ENCODE measurements at regions not wholly inside any gene's neighbourhood (a gene's known extent, or its start where the extent isn't known, plus 50 kb on each side); places are given as distances from the start of the nearest gene placed in this dataset.

DNA sequence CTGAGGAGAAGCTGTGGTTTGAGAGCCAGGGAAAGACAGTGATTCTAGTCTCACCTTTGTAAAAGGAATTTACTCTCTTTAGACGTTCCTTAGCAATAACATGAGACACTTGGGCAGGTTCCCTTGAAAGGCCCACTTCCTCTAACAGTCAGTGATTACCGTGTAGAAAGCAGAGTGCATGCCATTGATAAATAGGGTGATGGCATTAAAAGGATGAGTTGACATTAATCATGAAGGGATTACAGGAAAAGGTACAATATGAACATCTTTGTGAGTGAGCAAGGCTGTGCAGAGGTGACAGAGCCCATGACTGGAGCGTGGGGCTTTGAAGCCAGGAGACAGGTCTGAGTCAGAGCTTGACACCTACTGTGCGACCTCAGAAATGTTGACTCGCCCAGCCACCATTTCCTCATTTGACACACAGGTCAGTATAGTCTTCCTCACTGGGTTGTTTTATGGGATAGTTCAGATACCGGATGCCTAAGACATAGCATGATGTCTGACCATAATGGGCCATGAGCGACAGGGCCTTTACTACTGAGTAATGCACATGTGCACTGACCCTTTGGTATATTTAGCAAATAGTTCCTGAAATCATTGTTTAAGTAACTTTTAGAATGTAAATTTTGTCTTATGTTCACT is 341.7 kb upstream of the MTNR1B start:
- DNase-seq = no peak

DNA sequence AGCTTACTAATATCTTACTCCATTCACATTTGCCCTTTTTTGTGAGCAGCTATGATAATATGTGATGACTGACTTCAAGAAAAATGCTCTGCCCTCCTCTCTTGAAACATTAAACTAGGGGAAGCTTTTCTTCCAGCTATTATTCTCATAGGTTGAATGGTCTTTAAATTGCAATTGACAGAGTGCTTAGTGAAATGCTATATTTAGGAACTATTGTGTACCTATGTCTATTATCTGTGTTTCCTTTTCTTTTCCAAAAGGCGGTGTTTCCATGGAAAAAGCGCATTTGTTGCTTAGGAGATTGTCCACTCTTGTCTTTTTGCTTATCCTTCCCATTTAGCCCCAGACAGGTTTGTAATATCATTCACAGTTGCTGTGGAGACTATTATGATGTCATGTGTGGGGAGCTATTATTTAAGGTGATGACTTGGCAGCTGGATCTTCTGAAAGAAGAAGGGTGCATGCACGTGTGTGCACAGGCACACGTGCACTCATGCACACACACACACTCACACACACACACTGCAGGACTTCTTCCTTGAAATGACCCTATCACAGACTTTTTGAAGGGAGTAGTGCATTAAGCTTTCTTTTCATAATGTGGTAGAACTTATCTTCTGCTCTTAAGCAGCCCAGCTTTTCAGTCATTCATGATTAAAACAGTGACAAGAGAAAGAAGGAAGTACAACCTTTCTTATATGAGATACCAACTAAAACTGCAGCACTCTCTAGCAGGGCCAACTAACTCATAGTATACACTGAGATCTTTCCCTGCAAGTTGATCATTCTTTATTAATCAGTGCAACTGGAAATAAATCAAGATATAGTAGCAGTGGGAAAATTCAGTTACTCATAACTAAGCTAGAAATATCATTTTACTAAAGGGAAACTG is 340.8 kb upstream of the MTNR1B start:
- peak; percentile 52 for DNase-seq

DNA sequence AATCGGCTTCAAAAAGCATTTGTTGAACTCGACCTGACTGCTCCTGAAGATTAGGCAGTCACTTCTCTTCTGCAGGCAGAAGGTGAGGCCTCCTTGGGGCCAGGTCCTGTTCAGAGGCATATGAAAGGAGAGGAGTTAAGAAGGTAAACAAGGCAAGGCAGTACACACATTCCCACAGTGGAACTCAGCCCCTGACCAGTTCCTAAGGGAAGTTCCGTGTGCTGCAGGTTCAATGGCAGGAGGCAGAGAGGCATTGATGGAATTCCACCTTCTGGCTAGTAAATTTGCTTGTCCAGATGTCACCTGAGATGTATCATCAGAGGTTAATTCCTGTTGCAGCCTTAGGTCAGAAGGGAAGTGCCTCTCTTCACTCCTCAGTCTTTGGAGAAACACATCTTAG is 337.0 kb upstream of the MTNR1B start:
- DNase-seq = no peak

DNA sequence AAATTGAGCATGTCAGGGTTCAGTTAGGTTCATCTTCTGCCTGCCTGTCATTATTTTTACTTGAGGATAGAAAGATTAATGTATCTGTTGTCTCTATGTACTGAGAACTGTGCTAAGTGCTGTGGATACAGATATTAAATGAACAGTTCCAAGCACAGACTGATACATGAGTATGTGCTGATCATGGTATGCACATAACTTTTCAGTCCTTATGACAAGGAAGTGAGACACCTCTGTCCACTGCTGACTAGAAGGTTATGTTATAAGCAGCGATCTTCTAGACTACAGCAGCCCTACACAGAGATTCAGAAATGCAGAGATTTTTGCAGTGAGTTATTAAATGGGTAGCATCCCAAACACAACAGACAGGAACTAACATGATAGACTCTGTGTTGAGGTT is 335.6 kb upstream of the MTNR1B start:
- DNase-seq = no peak

DNA sequence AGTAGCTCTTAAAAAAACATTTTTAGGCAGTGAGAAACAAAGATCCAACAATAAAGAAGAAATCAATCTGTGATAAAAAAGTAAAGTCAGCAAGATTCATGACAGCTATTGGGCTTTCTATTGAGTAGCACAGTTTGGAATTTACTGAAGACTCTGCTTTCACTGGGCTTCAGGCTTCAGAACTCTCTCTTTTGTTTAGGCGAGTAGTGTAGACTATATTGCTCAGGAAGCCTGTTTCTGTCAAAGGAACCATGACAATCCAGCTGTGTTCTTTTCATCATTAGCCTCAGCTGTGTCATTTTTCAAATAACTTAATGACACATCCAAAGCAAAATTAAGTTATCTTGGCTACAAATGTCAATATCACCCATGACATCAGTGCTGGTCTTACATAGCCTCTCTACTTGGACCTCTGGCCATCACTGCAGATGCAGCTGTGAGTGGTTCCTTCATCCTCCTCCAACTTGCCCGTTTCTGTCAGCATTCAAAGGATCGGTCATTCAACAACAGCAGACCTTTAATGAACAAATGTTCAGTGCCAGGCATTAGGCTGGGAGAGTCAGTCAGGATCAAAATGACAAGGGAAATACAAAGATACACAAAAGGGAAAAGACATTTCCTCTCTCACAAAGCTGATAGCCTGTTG is 332.8 kb upstream of the MTNR1B start:
- DNase-seq = no peak

DNA sequence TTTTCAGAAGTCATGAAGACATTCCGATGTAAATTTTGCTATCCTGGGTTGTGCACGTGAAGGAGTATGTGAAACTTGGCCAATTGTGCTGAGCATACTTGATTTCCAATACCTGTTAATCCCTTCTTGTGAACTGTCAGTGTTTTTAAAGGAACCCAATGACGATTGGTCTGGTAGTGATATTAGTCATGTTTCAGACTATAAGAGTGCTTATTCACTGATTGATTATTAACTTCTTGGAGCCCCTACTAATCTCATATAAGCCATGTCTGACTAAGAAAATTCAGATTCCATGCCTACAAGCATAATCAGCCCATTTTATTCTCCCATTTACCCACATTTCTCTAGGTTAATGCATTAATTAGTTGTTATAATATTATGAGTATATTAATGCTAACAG is 330.8 kb upstream of the MTNR1B start:
- no peak for DNase-seq

DNA sequence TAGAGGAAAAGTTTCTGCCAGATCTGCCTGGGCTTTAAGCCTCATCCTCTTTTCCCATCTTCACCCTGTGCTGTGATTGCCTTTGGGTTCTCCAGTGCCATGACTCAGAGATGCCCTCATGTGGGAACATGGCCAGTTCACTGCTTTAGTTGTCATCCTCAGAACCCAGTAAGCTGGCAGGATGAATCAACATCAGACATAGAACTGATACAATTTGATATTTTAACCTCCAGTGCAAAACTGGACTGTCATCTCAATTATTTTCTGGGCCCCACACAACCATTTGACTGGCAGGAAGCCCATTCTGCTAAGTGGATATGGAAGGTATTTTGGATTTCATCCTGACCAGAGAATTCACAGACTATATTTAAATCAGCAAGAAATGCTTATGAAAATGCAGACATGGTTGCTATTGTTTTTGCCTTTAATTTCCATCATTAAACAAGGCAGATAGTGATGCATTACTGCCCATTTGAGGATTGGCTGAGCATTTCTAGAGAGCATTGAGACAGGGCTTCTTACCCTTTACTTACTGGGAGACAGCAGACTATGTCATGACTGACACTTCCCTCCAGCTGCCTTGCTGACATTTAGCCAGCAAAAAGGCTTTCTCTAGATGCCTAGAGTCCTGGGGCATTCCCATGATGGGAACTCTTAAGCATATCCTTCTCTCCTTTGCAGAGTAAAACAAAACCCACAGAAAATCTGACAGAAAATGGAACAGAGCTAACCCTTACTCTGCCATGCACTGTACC is 327.1 kb upstream of the MTNR1B start:
- DNase-seq = no peak

DNA sequence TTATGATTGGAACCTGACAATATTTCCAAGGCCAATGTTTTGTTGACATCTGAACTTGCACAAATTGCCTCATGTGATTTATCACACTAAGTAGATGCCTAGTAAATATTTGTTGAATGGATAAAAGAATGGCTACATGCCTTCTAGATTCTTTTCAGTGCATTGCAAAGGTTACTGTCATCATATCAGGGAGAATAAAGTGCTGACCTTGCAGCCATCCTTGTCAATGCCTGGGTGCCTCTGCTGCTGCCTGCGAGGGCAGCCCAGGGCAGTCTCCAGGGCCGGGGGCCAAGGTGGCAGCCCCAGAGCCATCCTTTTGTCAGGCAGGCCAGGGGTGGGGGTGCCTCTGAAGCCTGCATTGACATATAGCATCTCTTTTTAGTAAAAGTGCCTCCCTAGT is 325.6 kb upstream of the MTNR1B start:
- DNase-seq = no peak

DNA sequence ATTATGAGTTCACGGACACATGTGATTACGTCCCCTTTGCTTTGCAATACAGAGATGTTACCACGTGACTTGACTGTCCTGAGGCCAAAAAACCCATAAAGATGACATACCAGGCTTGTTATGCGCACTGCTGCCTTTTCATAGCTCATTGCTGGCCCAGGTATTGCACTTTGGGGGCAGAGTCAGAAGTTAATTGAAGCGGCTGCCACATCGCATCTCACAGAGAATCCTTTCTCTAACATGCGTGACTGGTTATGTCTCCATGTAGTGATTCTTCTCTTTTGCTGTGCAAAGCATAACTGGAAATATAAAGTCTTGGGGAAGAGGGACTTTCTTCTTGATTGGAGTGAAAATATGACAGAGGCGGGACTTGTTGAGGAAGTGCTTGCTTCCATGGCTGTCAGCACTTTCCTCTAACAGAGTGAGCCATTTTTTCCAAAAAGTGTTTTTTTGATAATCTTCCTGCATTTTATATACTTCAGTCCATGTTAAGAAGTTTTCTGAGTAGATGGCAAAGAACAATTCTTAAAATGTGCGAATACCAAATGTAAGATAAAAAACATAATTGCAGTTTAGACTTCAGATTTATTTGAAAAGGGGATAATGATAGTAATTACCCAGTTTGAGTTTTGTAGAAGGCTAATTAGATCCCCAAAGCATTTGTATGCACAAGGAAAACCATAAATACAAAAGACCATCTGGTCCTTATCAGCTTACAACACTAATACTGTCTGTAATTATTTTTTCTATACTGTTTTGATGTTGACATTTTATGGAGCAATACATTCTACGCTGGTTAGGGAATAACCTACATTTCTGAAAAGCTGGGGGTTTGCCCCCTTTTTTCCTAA is 324.6 kb upstream of the MTNR1B start:
- no peak for DNase-seq

DNA sequence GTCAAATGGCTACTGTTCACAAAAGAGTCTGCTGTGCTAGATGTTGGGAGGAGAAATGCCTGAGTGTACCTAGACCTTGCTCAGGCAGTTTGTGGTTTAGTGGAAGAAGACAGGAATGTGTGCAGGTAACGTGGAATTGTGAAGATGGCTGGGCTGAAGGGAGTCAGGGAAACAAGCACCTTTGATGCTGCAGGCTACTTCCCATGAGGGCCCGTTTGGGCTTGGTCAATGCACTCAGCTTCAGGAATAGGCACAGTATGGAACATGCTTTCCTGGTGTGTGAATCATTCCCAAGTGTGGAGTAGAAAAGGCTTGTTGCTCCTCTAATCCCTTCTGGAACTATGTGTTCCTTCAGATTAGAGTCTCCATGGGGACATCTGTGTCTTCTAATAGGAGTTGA is 318.3 kb upstream of the MTNR1B start:
- DNase-seq = no peak

DNA sequence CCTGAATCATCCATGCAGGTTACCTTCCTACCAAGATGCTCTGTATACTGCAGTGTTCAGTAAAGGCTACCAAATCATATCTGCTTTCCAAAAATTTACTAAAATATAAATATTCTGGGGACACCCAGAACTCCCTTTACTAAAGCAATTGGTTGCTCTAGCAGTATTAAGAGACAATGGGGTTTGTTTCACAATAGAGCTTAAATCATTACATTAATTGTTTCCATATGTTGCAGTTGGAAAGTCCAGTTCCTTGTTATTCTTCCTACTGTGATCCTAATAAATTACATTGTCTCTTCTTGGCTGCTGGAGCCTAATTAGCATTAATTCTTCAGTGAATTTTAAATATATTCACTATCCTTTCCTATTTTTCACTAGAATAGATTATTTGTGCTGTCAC is 316.0 kb upstream of the MTNR1B start:
- DNase-seq = no peak

DNA sequence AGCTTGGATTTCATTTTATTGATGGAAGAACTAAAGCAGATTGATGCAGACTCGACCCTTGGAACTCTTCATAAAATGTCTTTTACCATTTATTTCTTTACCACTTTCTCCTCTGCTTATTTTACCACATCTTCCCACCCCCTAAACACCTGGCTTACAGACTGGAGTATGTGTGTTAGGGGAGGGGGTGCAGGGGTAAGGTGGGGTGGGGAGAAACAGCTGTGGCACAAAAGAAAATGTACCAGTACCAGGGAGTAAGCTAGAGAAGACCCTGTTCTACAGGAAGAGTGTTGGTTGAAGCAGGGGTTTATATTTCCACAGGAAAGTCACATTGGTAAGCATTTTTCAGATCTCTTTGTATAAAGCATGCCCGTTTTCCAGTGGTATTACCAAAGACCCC is 312.7 kb upstream of the MTNR1B start:
- no peak for DNase-seq

DNA sequence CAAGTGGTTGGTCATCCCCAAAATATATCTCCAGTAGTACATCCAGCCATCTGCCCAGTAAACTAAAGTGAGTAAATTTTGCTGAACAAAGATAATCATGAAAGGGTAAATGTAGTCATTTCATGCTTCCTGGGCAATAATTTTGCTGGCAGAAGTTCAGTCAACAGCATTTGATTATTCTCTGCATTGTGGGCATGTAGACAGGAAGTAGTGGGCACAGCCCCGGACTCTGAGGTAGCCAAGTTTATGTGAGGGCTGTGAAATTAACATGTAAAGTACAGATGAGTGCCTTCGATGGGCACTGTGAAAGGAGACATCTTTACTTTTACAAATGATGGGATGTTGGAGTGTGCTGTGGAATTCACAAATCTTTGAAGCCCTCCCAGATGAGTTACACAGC is 312.2 kb upstream of the MTNR1B start:
- DNase-seq = no peak

DNA sequence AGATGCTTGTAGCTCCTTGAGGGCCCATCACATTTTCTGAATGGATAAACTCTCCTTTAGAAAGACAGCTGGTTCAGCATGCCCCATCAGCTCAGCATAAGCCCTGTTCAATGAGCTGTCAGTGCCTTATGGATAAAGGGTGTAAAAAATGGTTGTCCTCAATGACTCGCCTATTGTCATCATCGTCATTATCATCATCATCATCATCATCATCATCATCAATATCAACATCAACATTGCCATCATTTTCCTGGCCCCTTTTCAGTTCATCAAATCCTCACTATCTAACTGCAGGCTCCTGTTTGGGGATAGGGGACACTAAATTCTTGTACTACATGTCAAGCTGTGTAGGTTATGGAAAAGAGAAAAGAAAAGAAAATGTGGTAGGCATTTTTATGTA is 310.7 kb upstream of the MTNR1B start:
- no peak for DNase-seq

DNA sequence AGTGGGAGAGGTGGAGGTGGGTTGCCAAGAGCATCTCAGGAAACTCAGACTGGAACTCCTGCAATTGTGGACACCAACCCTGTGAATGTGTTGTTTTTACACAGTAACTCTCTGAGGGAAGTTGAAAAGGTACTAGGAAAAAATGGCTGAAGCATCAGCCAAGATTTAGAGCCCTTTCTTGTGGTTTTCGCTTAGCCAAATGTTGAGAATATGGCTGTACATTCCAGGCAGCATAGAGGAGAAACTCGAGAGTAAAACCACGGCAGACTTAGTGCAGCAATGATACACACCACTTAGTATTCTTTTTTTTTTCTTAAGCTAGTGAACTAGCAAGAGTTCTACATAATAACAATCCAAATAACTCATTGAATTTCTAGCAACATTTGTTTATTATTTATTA is 309.7 kb upstream of the MTNR1B start:
- DNase-seq = no peak

DNA sequence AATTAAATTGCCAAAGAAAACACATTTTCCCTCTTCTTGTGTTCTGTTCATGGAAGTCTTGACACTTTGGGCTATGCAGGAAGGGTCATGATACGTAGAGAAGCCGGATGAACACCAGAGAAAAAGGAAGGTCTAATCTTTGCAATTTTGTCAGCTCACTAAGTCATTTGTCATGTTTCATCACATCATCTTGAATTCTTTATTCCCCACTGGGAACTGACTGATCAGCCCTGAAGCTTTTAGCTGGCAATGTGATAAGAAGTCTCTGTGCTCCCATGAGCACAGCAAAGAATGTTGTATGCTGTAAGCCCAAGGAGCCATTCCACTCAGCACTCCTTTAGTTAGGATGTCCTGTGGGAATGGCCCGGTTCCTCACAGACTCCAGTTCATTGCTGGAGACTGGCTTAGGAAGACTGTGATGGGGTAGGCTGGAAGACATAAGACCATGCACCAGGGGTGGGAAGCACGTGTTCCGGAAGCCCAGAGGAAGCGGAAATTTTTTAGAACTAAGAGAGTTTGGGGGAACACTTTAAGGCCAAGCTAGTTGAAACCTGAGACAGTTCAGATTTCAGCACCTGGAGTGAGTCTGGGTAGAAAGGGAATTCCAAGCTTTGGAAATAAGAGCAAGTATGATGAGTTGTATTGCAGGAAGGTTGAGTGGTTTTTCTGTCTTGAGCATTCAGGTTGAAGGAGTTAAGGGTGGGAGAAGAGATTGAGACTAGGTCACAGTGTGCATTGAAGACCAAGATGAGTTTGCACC is 306.7 kb upstream of the MTNR1B start:
- DNase-seq = no peak

DNA sequence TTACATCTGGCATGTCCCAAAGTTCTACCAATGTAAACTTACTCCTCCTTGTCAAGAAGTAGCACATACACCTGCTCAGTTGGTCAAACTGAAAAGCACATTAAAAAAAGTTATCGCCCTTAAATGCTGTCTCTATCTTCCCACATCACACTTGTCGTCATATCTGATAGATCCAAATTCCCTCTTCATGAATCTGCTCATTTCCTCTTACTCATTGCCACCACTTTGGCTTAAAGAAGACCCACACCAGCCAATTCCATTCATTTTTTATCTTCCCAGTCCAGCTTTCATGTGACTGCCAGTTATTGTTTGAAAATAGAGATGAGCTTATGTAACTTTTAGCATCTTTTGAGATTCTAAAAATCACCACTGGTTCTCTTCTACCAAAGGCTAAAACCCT is 305.9 kb upstream of the MTNR1B start:
- no peak for DNase-seq

DNA sequence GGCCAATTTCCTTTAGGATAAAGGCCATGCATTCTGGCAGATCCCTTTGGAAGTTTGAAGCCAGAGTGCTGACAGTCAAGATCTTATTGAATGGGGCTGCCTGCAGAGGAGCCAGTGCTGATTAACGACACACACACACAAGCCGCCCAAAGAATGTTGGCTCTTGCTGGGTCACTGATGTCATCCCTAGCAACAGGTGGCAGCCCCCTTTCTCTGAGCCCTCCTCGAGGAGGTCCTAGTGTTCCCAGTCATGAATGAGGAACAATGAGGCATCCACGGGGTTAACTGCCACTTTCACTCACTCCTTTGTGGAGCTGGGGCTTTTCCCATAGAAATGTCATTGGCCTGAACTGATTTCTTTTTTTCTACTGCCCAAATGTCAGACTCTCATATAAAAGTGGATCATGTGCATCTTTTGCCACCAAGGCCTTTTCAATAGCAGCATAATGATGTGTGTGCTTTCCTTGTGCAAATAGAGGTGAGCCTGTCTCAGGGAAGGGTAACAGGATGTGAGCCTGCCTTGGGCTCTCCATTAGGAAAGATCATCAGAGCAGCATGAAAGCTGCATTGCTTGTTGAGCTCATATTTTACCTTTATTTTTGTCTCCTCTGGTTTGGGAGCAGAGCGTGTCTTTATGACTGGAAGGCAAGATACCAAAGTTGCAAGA is 301.8 kb upstream of the MTNR1B start:
- peak; percentile 97 for DNase-seq

DNA sequence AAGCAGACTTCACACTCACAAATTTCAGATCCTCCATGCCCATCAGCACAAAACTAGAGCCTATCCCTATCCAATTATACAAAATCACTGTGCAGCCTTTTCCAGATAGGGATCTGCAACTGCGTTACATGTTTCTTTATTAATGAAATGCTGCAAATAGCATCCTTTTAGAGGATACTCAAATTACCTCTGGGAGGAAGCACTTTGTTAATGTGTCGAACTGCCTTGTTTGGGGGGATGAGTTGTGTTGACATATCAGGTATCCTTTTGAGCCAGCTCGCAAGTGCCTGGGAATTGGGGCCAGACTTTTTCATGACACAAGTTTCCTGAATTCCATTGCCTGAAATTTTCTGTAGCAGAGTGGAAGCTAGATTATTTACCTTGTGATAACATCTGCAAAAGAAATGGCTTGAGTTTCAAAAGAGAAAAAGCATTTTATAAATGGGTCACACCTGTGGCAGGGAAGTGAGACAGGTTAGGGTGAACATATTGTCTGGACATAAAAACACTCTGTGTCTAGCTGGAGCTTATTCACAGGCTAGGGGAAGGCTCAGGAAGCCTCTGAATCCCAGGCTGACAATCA is 299.1 kb upstream of the MTNR1B start:
- DNase-seq = no peak

DNA sequence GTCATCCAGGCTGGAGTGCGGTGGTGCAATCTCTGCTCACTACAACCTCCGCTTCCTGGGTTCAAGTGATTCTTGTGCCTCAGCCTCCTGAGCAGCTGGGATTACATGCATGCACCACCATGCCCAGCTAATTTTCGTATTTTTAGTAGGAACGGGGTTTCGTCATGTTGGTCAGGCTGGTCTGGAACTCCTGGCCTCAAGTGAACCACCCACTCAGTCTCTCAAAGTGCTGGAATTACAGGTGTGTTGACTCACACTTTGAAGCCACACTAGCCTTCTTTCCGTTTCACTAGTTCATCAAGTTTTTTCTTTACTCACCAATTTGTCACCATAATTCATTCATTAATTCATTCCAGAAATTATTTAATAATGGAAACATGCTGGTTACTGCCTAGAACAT is 298.4 kb upstream of the MTNR1B start:
- no peak for DNase-seq

DNA sequence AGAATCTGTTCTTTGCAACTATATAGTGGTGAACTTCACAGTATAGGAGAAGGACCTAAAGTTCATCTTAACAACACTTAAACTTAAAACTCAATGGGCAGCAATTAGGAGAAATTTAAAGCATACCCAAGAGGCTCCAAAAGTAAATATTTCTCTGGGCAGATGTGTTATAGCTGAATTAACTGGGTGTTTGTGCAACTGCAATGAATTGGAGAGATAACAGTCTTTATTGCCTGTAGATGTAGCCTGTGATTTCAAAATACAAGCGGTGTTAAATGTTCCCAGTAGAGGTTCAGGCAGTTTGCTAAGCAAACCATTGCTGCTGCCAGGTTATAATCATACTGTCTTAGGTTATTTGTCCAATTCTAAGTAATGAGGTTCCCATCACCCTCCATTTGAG is 294.1 kb upstream of the MTNR1B start:
- DNase-seq = no peak
